Daoy (cell line): ENCODE measurements at regions not wholly inside any gene's neighbourhood (a gene's known extent, or its start where the extent isn't known, plus 50 kb on each side); places are given as distances from the start of the nearest gene placed in this dataset.
A peak's percentile ranks its signal among the peaks of the same experiment; 100 is the strongest.

Source experiments
- DNase-seq: peaks from one replicate; pipeline ENCODE4 v3.0.0-alpha.2; 2015; ENCODE audit warnings: low read depth

DNA sequence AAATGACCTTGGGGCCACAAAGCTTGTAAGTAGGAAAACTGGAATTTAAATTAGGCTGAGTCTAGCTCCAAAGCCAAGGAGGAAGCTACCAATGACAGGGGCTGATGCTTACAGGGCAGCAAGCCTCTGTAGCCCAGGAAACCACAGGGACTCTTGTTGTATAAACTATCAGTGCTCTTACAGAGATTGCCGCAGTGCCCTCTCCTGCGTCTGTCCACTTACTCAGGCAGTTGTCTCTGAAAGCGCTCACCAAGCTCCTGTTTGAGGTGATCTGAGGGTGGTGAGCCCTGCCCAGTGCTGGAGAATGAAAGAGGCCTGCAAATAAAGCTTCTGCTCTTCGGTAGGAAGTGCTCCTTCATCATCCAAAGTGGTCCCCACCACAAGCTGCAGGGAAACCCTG is 498.8 kb downstream of the ARHGEF28 start:
- no peak for DNase-seq

DNA sequence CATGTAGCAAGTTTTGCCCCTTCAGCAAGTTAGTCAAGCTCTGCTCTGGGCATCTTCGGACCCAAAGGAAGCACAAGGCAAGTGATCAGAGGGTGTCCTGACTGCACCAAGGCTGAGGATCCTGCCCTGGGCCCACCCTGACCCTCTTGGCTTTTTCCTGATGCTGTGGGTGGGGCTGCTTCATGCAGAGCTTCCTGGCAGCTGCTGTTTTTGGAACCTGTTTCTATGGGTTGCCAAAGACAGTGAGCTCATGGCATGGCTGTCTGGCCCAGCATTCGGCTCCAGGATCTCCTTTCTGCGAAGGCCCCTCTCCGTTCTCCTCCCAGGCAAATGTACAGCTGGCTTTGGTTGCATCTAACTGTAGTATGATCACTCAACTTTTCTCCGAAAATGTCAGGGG is 497.9 kb downstream of the ARHGEF28 start:
- no peak for DNase-seq

DNA sequence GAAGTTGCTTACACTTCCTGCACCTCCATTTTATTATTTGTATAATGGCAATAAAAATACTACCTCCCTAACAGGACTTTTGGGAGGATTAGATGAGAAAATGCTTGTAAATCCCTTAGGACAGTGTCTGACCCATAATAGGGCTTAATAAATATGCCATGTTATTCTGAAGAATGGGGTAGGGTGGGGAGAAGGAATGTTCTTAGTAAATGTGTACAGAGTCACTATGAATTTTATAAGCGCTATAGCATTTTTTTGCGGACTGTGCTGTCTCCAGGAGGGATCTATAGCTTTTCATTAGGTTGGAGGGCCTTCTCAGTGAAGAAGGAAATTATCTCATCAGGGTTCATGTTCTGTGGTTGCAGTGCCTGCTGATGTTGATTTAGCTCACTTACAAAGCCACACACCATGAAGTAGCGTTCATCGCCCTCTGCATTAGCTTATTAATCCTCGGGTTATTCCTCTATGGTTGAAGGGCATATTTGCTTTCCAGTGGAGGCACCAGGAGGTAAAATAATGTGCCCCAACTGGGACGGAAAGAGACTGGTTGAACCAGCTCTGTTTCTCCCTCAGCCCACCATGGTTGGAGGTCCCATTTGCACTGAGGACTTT is 497.1 kb downstream of the ARHGEF28 start:
- DNase-seq = peak; percentile 32

DNA sequence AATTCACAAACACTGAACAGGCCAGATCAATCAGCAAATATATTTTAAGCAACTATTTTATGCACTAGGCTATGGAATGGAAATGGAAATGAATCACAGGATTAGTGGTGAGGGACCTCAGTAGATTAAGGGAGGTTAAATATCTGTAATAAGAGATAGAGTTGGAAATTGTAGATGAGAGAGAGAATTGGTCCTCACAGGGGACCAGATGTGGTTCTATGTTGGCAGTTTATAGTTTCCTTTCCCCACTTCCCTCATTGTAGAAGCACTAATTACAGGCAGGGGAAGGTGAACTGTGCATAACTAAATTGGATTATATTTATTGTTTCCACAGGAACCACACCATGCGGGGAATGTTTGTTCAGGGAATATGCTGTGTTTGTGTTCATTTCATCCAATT is 496.2 kb downstream of the ARHGEF28 start:
- DNase-seq = no peak

DNA sequence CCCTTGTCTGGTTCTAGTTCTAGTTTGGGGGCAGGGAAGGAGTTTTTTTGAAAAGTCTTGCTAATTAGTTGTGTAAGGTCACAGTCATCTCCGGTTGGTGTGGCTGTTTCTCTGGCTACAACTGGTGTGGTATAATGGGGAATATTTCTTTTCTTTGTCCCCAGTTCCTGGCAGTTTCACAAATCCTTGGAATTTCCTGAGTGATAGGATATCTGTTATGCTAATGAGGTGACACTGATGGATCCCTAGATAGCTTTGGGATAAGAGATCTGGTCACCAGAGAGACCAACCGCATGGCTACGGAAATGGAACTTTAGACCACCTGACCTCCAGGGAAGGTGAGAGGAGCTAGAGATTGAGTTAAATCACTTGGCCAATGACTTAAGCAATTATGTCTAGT is 494.6 kb downstream of the ARHGEF28 start:
- DNase-seq = no peak

DNA sequence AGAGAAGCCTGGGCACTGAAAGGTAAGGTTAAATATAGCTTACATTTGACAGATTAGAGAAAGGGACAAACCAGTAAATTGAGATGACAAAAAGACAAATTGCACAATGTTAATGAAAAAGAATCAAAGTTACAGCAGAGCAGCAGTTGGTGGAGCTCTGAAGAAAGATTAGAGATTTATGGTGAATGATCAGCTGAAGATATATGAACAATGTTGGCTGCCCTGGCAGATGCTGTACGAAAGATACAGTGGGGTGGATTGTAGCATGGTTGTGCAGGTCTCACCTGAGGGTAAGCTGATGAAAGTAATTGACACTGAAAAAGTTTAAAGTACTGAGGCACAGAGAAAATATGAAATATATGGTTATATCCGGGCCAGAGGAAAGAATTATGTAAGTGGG is 492.1 kb downstream of the ARHGEF28 start:
- DNase-seq = no peak

DNA sequence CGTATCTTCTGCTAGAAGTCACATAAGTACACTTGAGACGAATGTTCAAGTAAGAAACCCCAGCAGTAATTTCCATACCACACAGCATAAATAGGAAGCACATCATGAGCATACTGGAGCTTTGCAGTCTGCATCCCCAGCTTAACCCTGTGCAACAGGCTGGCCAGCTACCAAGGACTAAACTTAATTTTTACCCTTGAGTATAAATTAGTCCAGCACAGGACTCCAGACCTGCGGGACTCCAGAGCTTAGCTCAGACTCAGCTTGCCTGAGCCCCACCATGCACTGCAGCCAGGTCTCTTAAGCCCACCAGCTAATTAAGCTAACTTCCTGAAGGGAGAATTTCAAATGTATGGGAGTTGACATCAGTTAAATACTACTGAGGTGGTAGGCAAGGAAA is 491.0 kb downstream of the ARHGEF28 start:
- no peak for DNase-seq

DNA sequence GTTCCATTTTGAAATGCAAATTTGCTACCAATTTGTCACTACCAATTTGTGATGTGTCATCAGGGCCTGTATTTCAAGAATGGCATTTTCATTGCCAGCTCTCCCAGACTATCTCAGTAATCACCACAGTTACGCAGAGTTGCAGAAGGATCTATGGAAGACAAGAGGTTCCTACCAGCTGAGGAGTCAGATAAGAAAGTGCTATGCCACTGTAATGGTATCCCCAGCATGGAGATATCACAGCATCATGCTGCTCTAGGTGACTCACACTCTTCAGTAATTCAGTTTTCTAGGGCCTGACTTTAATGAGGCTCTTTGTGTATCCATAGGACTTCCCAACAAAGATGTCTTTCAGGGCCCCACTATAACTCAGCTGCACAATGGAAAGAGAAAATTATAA is 490.3 kb downstream of the ARHGEF28 start:
- peak; percentile 36 for DNase-seq

DNA sequence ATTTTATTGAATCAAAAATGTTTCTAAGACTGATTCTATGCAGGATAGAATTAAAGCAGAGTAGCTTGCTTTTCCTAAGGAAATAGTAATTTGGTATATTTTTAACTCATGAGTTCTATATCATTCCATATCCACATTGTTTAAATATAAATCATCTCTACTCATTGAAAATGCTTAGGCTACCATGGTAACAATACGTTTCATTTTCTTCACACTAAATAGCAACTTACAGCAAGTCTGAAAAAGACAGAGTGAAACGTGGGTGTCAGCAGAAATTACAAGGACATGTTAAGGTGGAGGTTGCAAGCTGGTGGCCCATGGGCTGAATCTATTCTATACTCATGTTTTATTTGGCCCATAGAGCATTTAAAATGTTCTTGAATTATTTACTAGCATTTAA is 487.9 kb downstream of the ARHGEF28 start:
- DNase-seq = no peak

DNA sequence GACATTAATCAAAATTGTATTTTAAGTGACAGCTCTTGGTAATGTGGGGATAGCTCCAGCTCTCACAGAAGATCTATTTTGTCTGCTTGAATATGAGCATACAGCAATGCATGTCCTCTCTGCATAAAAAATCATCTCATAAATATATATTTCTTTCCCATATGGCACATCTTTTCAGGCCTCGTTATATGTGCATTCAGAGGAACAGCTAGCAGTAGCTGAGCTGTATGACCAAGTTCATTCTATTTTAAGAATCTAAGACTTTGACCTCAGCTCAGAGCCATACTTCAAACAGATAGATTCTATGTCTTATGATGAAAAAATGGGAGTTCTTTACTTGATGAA is 487.2 kb downstream of the ARHGEF28 start:
- DNase-seq = no peak

DNA sequence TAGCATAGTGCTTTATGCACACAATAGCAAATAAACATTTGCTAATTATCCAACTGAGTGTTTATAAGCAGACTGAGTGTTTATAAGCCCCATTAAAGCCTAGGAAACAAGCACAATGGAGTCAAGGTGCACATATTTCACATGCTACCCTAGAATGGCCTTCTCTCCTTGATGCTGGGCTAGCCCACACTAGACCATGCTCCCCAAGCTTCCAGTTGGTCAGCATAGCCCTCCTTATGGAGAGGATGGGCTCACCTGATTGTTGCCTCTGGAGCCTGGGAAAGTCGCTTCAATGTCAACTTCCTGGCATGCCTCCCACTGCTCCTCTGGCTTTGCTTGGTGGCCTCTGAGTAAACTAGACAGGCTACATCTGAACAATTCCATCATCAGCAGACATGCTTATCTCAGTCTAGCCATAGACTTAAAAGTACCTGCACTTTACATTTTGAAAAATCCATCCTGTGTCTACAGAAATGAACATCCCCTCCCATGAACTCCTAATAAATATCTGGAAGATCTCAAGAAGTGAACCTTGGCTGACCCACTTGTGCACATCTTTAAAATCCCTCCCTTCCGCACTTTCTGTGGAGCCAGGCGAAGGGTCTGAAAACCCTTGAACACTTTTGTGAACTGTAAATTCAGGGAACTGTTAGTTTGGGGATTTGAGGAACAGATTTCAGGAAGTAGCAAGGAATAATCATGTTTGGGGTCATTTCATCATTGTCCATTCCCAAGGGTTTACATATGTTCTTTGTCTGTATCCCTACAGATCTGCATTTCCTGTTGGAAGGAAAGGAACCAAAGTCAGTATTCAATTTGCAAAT is 486.6 kb downstream of the ARHGEF28 start:
- no peak for DNase-seq

DNA sequence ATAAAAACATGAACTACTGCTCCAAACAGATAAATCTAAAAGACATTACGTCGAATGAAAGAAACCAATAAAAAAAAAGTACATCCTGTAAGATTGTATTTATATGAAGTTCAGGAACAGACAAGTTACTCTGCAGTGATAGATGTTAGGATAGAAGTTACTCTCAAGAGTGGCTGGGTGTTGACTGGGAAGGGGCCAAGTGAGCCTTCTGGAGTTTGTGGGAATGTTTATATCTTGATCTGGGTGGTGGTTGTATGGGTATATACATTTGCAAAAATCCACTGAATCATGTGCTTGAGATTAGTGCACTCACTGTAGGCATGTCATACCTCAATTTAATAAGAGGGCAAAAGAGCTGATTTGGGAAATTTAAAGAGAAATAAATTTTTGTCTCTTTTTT is 485.8 kb downstream of the ARHGEF28 start:
- no peak for DNase-seq

DNA sequence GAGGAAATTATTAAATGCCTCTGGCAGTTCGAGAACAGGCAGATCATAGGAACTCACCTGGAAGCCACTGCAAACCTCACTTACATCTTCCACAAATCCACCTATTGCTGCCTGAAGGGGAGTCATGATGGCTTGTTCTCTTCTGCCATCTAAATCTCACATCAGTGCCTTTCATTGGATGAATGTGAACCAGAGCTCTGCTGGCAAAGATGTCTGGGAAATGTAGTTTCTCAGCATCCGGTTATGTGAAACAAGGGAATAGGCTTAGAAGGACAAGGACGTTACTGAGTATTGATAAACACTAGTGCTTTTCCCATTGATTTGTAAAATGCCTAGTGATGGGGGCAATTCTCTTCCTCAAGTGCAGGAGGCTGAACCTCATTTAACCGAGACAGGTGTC is 483.3 kb downstream of the ARHGEF28 start:
- DNase-seq = no peak

DNA sequence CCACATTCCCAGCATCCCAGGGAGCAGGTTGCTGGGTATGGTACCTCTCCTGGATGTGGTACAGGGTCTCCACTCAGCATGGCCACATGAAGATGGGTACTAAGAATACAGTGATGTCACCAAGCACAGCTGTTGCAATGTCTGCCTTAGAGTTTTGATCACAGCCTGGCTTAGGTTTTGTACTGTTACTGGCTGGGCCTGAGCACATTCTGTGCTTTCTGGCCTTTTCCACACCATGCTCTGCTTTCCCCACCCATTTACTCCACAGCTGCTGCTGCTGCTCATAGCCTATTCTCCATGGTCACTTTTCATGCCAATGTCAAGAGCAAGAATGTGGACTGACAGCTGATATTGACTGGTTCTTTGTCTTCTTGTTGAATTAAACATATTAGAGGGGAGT is 481.9 kb downstream of the ARHGEF28 start:
- DNase-seq = no peak

DNA sequence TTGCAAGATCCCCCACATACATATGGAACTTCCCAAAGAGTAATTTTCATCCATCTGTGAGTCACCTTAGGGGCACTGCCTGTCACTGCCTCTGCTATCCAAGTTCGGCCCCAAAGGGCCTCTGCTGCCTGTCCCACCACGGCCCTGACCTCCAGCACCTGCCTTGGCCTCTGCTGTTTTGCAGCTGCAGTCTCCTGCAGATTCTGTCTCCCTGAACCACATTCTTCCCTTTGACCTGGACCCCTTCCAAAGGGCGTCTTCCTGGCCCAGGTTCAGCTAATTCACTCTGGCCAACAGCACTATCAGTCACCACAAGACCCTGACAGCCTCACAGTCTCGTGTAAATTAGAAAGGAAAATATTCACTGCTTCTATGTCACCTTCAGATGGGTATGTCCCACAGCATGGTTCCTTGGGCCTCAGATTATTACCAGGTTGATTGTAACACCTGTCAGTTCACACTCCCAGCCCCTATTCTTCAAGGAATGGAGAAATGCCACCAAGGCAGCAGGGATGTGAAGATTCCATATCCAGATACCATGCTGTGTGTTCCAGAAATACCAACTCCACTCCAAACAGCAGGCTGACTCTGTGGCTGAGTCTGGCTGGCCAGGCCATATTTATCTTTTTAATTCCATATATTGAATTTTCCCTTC is 479.3 kb downstream of the ARHGEF28 start:
- no peak for DNase-seq

DNA sequence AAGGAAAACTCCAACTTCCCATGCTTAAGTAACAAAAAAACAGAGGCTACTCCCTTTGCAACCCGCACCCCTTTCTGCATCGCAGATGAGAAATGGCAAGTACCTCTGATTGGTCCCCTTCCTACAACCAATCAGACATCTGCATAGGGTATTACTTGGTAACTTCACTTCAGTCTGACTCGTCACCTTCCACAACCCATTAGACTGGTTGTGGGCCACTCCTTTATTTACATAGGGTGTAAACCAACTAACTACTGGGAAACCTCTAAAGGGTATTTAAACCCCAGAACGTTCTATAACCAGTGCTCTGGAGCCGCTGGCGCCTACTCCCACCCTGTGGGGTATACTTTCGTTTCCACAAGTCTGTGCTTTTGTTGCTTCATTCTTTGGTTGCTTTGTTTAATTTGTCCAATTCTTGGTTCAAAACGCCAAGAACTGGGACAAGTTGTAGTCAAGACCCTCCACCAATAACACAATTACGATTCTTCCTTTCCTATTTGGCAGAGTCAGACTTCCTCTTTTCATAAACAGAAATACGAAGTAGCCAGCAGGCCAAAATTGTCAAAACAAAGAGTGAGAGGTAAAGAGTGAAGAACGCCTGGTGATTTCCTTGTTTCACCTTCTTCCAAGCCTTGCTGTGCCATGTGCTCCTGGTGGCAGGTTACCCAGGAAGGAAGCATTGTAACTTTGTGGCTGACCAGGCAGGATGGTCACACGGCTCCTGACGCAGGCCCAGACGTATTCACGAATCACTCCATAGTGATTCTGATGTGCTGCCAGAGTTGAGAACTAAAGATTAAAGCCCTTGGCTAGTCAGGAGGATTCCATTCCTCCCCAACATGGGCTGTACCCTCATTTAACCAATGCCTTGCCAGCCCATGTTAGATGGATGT is 477.4 kb downstream of the ARHGEF28 start:
- DNase-seq = no peak

DNA sequence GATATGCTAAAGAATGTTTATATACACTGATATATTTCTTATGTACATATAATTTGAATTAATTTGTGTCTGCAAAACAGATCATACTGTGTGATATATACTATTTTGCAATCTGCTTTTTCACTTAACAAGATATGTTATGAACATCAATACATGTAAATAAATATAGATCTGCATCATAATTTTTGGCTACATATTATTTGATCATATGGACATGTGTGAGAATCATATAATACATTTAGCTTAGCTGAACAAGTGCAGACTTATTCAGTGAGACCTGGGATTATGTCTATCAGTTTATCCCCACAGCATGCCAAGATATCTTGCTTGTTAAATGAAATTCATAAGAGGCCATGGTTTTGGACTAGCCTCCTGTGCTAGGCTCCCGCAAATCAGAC is 474.3 kb downstream of the ARHGEF28 start:
- DNase-seq = no peak

DNA sequence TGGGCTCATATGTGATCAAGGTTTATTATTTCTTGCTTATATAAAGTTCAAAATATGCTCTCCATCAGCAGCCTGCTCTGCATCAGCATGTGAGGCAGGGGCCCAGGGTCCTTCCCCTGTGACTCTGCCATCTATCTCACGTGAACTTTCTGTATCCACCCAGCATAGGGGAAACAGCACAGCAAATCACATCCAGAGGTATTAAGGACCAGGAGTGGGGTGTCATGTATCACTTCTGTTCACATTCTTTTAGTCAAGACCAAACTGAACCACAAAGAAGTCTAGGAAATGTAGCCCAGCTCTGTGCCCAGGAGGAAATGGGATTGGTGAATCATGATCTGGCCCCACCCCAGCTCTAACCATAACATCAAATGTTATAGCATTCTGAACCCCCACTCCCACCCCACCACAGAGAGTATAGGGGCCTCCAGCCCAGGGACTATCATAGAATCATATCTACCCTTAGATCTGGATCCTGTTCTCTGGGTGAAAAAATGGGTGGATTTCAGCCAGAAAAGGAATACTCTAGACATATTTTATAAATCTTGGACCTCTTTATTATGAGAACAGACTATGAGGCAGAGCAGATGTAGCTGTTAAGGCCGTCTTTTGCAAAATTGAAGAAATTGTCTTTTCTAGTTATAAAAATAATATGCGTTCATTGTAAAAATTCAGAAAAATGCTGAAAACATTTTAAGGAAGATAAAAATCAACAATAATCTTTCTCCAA is 473.7 kb downstream of the ARHGEF28 start:
- DNase-seq = no peak

DNA sequence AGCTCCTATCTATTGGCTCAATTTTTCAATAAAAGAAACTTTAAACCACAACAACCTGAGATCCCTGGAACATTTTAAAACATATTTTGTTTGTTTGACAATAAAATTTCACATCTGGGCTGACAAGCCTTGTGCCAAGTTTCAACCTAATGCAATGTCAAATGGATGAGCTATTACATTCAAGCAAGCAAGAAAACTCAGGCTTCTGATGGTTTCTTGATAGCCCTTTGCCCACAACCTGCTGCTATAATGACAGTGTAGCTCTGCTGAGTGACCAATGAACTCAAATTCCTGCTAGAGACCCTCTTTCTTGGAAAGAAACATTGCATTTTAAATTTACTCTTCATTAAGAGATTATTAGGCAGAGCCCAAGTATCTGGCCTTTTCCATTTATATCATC is 472.9 kb downstream of the ARHGEF28 start:
- no peak for DNase-seq

DNA sequence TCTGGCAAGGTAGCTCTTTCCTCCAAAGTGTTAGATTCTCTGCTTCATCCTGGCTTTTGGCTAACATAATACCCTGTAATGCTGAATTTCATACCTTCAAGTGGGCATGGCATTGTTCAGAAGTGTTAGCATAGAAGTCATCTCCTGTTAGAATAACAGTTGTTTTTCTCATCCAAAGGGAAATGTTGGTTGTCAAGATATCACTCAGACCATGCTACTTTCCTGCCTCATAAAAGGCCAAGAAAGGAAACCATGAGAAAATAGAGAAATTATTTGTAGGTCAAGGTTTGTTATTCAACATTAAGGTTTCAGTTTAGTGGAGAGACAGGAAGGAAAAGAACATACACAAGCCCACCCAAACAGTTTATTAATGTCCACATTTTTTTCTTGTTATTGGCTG is 472.5 kb downstream of the ARHGEF28 start:
- no peak for DNase-seq

DNA sequence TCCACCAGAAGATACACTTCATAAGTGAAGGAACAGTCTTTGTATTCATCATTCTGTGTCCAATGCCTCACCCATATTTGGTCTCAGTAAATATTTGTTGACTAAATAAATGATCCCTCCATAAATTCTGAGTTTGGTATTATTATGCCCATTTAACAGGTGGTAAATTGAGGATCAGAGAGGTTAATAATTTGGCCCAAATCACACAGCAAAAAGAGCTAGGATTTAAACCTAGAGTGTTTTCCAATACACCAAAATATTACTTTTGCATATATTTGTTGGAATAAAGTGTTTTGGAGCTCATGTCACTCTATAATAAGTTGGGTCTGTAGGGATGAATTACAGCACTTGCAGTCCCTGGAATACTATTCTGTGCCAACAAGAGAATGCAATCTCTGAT is 470.3 kb downstream of the ARHGEF28 start:
- DNase-seq = no peak

DNA sequence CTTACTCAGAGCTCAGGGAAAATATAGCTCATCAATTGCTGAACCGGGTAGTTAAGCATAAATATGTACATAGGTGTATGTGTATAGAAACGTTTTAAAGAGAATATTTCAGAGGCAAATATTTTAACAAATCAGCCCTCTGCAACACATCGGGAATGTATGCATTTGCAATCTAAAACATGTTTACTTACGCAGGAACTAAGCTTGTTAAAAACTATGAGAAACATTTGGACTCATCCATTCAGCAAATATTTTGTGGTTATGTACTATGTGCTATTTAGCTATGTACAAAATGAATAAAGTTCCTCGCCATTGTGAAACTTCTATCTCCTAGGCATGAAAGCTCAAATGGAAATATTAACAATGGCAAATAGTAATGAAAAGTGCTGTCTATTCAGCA is 469.9 kb downstream of the ARHGEF28 start:
- no peak for DNase-seq
